Muscle layer of duodenum (tissue), 2 donors: ENCODE measurements at regions not wholly inside any gene's neighbourhood (a gene's known extent, or its start where the extent isn't known, plus 50 kb on each side); places are given as distances from the start of the nearest gene placed in this dataset.

Experiments used
- H3K27ac ChIP-seq: one replicate; pipeline ENCODE4 v1.7.0; 2013; ENCODE audit warnings: mild to moderate bottlenecking, low read length
- H3K27me3 ChIP-seq: one replicate; pipeline ENCODE4 v1.7.0; 2013; ENCODE audit warnings: low read depth, mild to moderate bottlenecking, control low read depth, low read length
- H3K36me3 ChIP-seq, 2 donors: one replicate each; pipeline ENCODE4 v1.7.0; 2013; ENCODE audit warnings: low read length in 2 of 2, control low read depth in 1 of 2, mild to moderate bottlenecking in 1 of 2; ENCODE audit not compliant: insufficient read depth in 2 of 2, control insufficient read depth in 1 of 2
- H3K4me1 ChIP-seq, 2 donors: one replicate each; pipeline ENCODE4 v1.7.0; 2013; ENCODE audit warnings: low read length in 2 of 2, mild to moderate bottlenecking in 2 of 2, control low read depth in 1 of 2, moderate library complexity in 1 of 2; ENCODE audit not compliant: insufficient read depth in 2 of 2, control insufficient read depth in 1 of 2
- H3K4me3 ChIP-seq, 2 donors: one replicate each; pipeline ENCODE4 v1.7.0; 2013; ENCODE audit warnings: low read length in 2 of 2, low read depth in 1 of 2, mild to moderate bottlenecking in 1 of 2
- H3K9me3 ChIP-seq, 2 donors: one replicate each; pipeline ENCODE4 v1.7.0; 2013; ENCODE audit warnings: low read length in 2 of 2, control low read depth in 1 of 2, mild to moderate bottlenecking in 1 of 2; ENCODE audit not compliant: control insufficient read depth in 1 of 2
- donor health status: healthy.

- Histone ChIP-seq H3K27ac (no peak overlapping the region), H3K4me1 (peaks cover 0 to 4% of the 10 kb centered on the region in 2 donors), H3K9me3 (no peaks in the 10 kb centered on the region), H3K4me3 (no peak overlapping the region), H3K36me3 (no peaks in the 10 kb centered on the region), H3K27me3 (no peaks in the 10 kb centered on the region)
These were observed 204.2 kb upstream of the PLXNA2 start for GRCh38 chr1:208448425-208448824.

GRCh38 chr1:208449951-208450350 is 205.8 kb upstream of the PLXNA2 start:
- Histone ChIP-seq H3K4me3 (no peak overlapping the region), H3K27me3 (no peaks in the 10 kb centered on the region), H3K27ac (no peak overlapping the region), H3K36me3 (no peaks in the 10 kb centered on the region), H3K9me3 (no peaks in the 10 kb centered on the region), H3K4me1 (peaks cover 0 to 4% of the 10 kb centered on the region in 2 donors)

GRCh38 chr1:208450958-208451357 is 206.8 kb upstream of the PLXNA2 start:
- Histone ChIP-seq H3K4me3 (no peak overlapping the region), H3K36me3 (no peaks in the 10 kb centered on the region), H3K27ac (no peak overlapping the region), H3K4me1 (peaks cover 0 to 4% of the 10 kb centered on the region in 2 donors), H3K9me3 (no peaks in the 10 kb centered on the region), H3K27me3 (no peaks in the 10 kb centered on the region)

- Histone ChIP-seq H3K9me3 (no peaks in the 10 kb centered on the region), H3K27ac (no peak overlapping the region), H3K4me3 (no peak overlapping the region), H3K36me3 (no peaks in the 10 kb centered on the region), H3K27me3 (no peaks in the 10 kb centered on the region), H3K4me1 (no peaks in the 10 kb centered on the region)
These were observed 211.6 kb upstream of the PLXNA2 start for GRCh38 chr1:208455821-208456220.

- no peak overlapping the region for H3K27ac ChIP-seq
- H3K36me3 ChIP-seq: no peaks in the 10 kb centered on the region
- no peak overlapping the region for H3K4me3 ChIP-seq
- H3K9me3 ChIP-seq: no peaks in the 10 kb centered on the region
- no peaks in the 10 kb centered on the region for H3K4me1 ChIP-seq
- no peaks in the 10 kb centered on the region for H3K27me3 ChIP-seq
These were observed 212.3 kb upstream of the PLXNA2 start for GRCh38 chr1:208456487-208456886.

- Histone ChIP-seq H3K27ac (no peak overlapping the region), H3K4me3 (no peak overlapping the region), H3K9me3 (no peaks in the 10 kb centered on the region), H3K4me1 (no peaks in the 10 kb centered on the region), H3K36me3 (no peaks in the 10 kb centered on the region), H3K27me3 (no peaks in the 10 kb centered on the region)
These were observed 216.6 kb upstream of the PLXNA2 start for GRCh38 chr1:208460823-208461222.

GRCh38 chr1:208461680-208462079 is 217.5 kb upstream of the PLXNA2 start:
- H3K4me1 ChIP-seq: no peaks in the 10 kb centered on the region
- H3K36me3 ChIP-seq: no peaks in the 10 kb centered on the region
- H3K27me3 ChIP-seq: no peaks in the 10 kb centered on the region
- H3K27ac ChIP-seq: no peak overlapping the region
- H3K9me3 ChIP-seq: no peaks in the 10 kb centered on the region
- H3K4me3 ChIP-seq: no peak overlapping the region

GRCh38 chr1:208462761-208463160 is 218.6 kb upstream of the PLXNA2 start:
- Histone ChIP-seq H3K9me3 (no peaks in the 10 kb centered on the region), H3K4me1 (no peaks in the 10 kb centered on the region), H3K4me3 (no peak overlapping the region), H3K27me3 (no peaks in the 10 kb centered on the region), H3K27ac (no peak overlapping the region), H3K36me3 (no peaks in the 10 kb centered on the region)

GRCh38 chr1:208465266-208465665 is 221.1 kb upstream of the PLXNA2 start:
- Histone ChIP-seq H3K27me3 (no peaks in the 10 kb centered on the region), H3K27ac (no peak overlapping the region), H3K36me3 (no peaks in the 10 kb centered on the region), H3K4me1 (no peaks in the 10 kb centered on the region), H3K9me3 (no peaks in the 10 kb centered on the region), H3K4me3 (no peak overlapping the region)

GRCh38 chr1:208465786-208466590 is 221.8 kb upstream of the PLXNA2 start:
- H3K9me3 ChIP-seq: no peaks in the 10 kb centered on the region
- no peak overlapping the region for H3K27ac ChIP-seq
- no peaks in the 10 kb centered on the region for H3K27me3 ChIP-seq
- no peak overlapping the region for H3K4me3 ChIP-seq
- H3K4me1 ChIP-seq: no peaks in the 10 kb centered on the region
- no peaks in the 10 kb centered on the region for H3K36me3 ChIP-seq

- Histone ChIP-seq H3K4me1 (no peaks in the 10 kb centered on the region), H3K4me3 (no peak overlapping the region), H3K36me3 (no peaks in the 10 kb centered on the region), H3K27me3 (no peaks in the 10 kb centered on the region), H3K27ac (no peak overlapping the region), H3K9me3 (no peaks in the 10 kb centered on the region)
These were observed 223.1 kb upstream of the PLXNA2 start for GRCh38 chr1:208467151-208467780.
